GM12874 (cell line): ENCODE measurements at regions not wholly inside any gene's neighbourhood (a gene's known extent, or its start where the extent isn't known, plus 50 kb on each side); places are given as distances from the start of the nearest gene placed in this dataset.

ENCODE experiments used
- TF ChIP-seq, protein P1 (sequence below): IDR thresholded peaks from 2 replicates; pipeline ENCODE4 v1.5.1; 2011; ENCODE audit warnings: low read depth, mild to moderate bottlenecking, control low read depth, low read length, moderate library complexity; ENCODE audit not compliant: insufficient read depth

DNA sequence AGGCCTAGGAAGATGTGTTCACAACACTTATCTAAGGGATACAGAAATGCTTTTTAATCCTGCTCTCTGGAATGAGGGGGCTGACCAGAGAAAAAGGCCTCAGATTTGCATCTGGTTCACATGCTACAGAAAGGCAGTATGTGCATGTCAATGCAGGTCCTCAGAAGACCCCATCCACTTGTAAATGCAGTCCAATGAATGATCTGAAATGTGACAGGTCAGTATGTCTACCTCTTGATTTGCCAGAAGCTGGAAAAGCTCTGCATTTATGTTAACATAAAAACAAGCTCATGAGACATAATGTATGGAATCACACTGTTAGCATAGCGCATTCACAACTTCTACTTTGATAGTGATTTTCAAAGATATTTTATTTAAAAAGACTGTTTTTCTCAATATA, 367.4 kb upstream of the CHORDC1 start:
- TF ChIP-seq, protein P1, sequence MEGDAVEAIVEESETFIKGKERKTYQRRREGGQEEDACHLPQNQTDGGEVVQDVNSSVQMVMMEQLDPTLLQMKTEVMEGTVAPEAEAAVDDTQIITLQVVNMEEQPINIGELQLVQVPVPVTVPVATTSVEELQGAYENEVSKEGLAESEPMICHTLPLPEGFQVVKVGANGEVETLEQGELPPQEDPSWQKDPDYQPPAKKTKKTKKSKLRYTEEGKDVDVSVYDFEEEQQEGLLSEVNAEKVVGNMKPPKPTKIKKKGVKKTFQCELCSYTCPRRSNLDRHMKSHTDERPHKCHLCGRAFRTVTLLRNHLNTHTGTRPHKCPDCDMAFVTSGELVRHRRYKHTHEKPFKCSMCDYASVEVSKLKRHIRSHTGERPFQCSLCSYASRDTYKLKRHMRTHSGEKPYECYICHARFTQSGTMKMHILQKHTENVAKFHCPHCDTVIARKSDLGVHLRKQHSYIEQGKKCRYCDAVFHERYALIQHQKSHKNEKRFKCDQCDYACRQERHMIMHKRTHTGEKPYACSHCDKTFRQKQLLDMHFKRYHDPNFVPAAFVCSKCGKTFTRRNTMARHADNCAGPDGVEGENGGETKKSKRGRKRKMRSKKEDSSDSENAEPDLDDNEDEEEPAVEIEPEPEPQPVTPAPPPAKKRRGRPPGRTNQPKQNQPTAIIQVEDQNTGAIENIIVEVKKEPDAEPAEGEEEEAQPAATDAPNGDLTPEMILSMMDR, result no peak

DNA sequence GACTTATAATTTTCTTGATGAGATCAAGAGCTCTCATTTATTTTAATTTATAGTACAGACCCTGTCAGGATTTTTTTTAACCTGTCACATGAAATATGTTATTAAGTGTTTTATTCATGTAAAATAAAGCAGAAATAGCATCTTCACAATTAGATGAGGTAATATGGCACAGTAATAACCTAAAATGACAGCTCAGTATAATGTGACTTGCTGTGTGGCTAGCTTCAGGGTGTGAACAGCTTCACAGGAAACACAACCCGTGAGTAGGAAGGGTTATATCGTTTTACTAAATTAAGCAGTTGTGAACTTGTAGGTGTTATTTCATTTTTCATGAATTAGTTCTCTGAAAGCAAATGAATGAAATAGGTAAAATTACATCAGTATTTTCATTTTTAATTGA, 366.9 kb upstream of the CHORDC1 start:
- TF ChIP-seq, protein P1, result no peak

DNA sequence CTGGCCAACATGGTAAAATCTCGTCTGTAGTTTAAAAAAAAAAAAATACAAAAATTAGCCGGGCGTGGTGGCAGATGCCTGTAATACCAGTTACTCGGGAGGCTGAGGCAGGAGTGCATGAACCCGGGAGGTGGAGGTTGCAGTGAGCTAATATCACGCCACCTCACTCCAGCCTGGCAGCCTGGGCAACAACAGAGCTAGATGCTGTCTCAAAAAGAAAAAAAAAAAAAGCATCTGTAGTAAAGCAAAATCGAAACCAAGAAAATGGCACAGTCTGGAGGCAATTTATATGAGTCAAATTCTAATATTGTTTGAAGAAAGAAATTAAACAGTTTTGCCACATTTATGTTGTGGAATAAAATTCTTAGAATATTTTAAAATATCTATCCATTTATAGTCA, 365.0 kb upstream of the CHORDC1 start:
- TF ChIP-seq, protein P1, result no peak

DNA sequence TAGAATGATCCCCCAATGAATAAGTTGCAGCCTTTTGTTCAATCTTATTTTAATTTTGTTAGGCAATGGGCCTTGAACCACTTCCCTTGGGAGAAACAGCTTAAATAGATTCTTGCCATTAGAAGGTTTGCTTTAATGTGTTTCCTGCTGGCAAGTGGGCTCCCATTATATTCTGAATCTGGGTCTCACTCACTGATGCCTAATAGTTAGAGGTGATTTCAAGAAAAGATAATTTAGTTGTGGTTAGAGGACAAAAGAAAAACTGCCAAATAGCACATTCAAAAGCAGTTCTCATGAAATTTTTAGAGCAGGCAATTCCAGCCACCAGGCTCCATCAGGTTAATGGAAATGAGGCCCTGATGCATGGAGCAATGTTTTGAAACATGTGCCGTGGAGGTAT, 362.6 kb upstream of the CHORDC1 start:
- TF ChIP-seq, protein P1, result no peak

DNA sequence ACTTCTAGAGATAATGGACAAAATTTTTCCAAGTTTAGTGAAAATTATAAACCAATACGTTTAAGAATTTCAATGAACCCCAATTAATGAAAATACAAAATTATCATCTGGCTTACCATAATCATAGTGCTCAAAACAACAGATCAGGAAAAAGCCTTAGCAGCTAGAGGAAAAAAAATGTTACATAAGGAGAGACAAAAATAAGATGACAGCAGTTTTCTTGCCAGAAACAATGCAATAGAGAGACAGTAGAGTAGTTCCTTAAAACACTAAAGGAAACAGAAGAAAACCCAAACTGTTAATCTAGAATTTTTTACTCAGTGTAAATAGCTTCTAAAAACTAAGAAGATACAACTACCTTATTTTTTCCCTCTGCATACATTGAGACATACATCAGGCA, 341.7 kb upstream of the CHORDC1 start:
- TF ChIP-seq, protein P1, result no peak

DNA sequence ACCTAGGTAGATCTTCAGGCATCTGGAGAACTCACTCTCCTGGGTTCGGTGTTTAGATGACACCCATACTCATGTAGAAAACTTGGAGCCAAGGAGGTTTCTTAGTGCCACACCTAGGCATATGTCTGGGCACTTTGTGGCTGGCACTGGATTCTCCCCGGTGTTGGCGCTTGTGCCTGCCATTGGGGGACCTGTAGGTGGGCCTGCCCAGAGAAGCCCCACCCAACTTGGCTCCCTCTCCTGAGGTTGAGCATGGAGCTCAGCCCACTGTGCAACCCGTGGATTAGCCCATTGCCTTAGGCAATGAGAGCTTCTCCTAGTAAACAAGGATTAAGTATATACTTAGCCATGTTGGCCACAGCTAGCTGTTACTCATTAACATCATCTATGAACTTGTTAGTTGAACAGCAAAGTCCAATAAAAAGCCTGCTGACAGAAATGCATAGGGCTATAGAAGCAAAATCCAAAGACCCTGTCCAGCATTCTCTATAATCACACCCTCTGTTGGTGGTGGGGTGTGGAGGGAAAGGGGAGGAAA, 335.5 kb upstream of the CHORDC1 start:
- TF ChIP-seq, protein P1, result no peak

DNA sequence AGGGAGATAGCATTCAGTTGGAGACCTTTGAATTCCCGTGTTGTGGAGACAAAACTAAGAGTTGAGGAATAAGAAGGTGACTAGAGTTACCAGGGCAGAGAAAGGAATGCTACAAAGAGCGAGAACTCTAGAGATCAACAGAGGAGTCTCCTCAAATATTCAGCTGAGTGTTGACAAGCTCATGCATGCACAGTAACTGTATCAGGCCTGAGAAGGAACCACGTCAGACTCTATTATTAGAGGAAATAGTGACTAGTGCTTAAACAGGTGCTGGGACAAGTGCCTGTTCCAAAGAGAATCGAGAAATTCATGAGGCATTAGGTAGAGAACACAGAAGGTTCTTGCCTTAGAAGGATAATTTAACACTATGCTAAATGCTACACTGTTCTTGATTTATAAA, 333.8 kb upstream of the CHORDC1 start:
- TF ChIP-seq, protein P1, result no peak

DNA sequence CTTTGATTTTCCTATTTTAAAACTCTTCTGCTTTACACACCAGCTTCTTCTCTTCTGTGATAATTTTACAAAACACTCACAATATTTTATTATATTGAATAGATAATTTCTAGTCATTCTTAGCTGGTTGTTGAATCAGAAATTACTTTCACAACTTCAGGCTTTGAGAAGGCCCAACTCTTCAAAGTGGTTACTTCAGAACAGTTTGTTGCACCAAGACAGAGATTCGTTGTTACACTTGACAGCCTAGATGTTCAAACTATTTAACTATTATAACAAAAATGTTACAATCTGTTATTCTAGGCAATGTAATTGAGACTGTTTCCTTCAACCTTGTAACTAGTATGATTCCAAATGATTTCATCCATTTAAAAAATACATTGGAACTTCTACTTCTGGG, 333.2 kb upstream of the CHORDC1 start:
- TF ChIP-seq, protein P1, result no peak
